Suppressor macrophage treated with lipopolysaccharide for 4 hours (primary cell): ENCODE measurements at regions not wholly inside any gene's neighbourhood (a gene's known extent, or its start where the extent isn't known, plus 50 kb on each side); places are given as distances from the start of the nearest gene placed in this dataset.

Source experiments
- DNase-seq: peaks from one replicate; pipeline ENCODE4 v3.0.0-alpha.2; 2020

GRCh38 chr14:36083317-36083716 is 93.2 kb downstream of the PTCSC3 start:
- no peak for DNase-seq

GRCh38 chr14:36078080-36078479 is 98.4 kb downstream of the PTCSC3 start:
- no peak for DNase-seq

- DNase-seq = no peak
These were observed 100.3 kb downstream of the PTCSC3 start for GRCh38 chr14:36076197-36076596.

- no peak for DNase-seq
These were observed 101.3 kb downstream of the PTCSC3 start for GRCh38 chr14:36075203-36075602.

GRCh38 chr14:36070720-36071043 is 105.8 kb downstream of the PTCSC3 start:
- DNase-seq = no peak

GRCh38 chr14:36070031-36070719 is 106.3 kb downstream of the PTCSC3 start:
- peak; percentile 28 for DNase-seq

- DNase-seq = peak; percentile 37
These were observed 107.0 kb downstream of the PTCSC3 start for GRCh38 chr14:36069535-36069900.

- no peak for DNase-seq
These were observed 107.6 kb downstream of the PTCSC3 start for GRCh38 chr14:36068777-36069534.

GRCh38 chr14:36067428-36068187 is 108.9 kb downstream of the PTCSC3 start:
- no peak for DNase-seq

GRCh38 chr14:36066636-36067035 is 109.9 kb downstream of the PTCSC3 start:
- DNase-seq = no peak

- no peak for DNase-seq
These were observed 110.7 kb downstream of the PTCSC3 start for GRCh38 chr14:36065831-36066230.

- DNase-seq = no peak
These were observed 117.0 kb downstream of the PTCSC3 start for GRCh38 chr14:36059531-36059930.

GRCh38 chr14:36057452-36058116 is 118.9 kb downstream of the PTCSC3 start:
- no peak for DNase-seq

- DNase-seq = no peak
These were observed 119.7 kb downstream of the PTCSC3 start for GRCh38 chr14:36056845-36057244.

- no peak for DNase-seq
These were observed 120.8 kb downstream of the PTCSC3 start for GRCh38 chr14:36055681-36056225.

GRCh38 chr14:36055052-36055378 is 121.5 kb downstream of the PTCSC3 start:
- DNase-seq = no peak

GRCh38 chr14:36054353-36055051 is 122.0 kb downstream of the PTCSC3 start:
- DNase-seq = no peak

GRCh38 chr14:36052681-36053080 is 123.8 kb downstream of the PTCSC3 start:
- DNase-seq = no peak

GRCh38 chr14:36052063-36052462 is 124.5 kb downstream of the PTCSC3 start:
- no peak for DNase-seq

- DNase-seq = no peak
These were observed 127.9 kb downstream of the PTCSC3 start for GRCh38 chr14:36048667-36049066.

GRCh38 chr14:36047912-36048311 is 128.6 kb downstream of the PTCSC3 start:
- no peak for DNase-seq

GRCh38 chr14:36035675-36036074 is 140.8 kb downstream of the PTCSC3 start:
- DNase-seq = no peak

- DNase-seq = no peak
These were observed 147.9 kb downstream of the PTCSC3 start for GRCh38 chr14:36028665-36029064.
